HG03457 (cell line): ENCODE measurements at regions not wholly inside any gene's neighbourhood (a gene's known extent, or its start where the extent isn't known, plus 50 kb on each side); places are given as distances from the start of the nearest gene placed in this dataset.
"Not testable (repeated sequence)": the region's sequence is repeated elsewhere in the genome, so short reads cannot be mapped to it uniquely, and the experiment has no call there.

Experiments used
- ATAC-seq: cut with Tn5 transposase; IDR thresholded peaks from one replicate; pipeline ENCODE4 v1.9.1; 2021; ENCODE audit warnings: moderate number of reproducible peaks; ENCODE audit not compliant: unreplicated experiment

GRCh38 chr12:116360579-116361413, 83.3 kb upstream of the MED13L start:
- no peak for ATAC-seq

- no peak for ATAC-seq
Measured at GRCh38 chr12:116361414-116362223, 84.1 kb upstream of the MED13L start.

- ATAC-seq = no peak
Measured at GRCh38 chr12:116365114-116365513, 87.6 kb upstream of the MED13L start.

- ATAC-seq = no peak
Measured at GRCh38 chr12:116365606-116366455, 88.3 kb upstream of the MED13L start.

GRCh38 chr12:116366456-116366776, 88.9 kb upstream of the MED13L start:
- no peak for ATAC-seq

- no peak for ATAC-seq
Measured at GRCh38 chr12:116366824-116367223, 89.3 kb upstream of the MED13L start.

- no peak for ATAC-seq
Measured at GRCh38 chr12:116368196-116369194, 91.0 kb upstream of the MED13L start.

GRCh38 chr12:116370004-116370404, 92.5 kb upstream of the MED13L start:
- no peak for ATAC-seq

- ATAC-seq = no peak
Measured at GRCh38 chr12:116370886-116371580, 93.5 kb upstream of the MED13L start.

- ATAC-seq = no peak
Measured at GRCh38 chr12:116372815-116373214, 95.3 kb upstream of the MED13L start.

- no peak for ATAC-seq
Measured at GRCh38 chr12:116373572-116374206, 96.2 kb upstream of the MED13L start.

- no peak for ATAC-seq
Measured at GRCh38 chr12:116374207-116374606, 96.7 kb upstream of the MED13L start.

- ATAC-seq = no peak
Measured at GRCh38 chr12:116375278-116375842, 97.9 kb upstream of the MED13L start.

- no peak for ATAC-seq
Measured at GRCh38 chr12:116376354-116377193, 99.1 kb upstream of the MED13L start.

GRCh38 chr12:116377194-116377571, 99.7 kb upstream of the MED13L start:
- ATAC-seq = not testable (repeated sequence)

GRCh38 chr12:116378002-116378401, 100.5 kb upstream of the MED13L start:
- ATAC-seq = no peak

GRCh38 chr12:116380108-116380507, 102.6 kb upstream of the MED13L start:
- no peak for ATAC-seq

GRCh38 chr12:116380740-116381139, 103.2 kb upstream of the MED13L start:
- ATAC-seq = not testable (repeated sequence)
